OCI-LY7 (cell line): ENCODE measurements at regions not wholly inside any gene's neighbourhood (a gene's known extent, or its start where the extent isn't known, plus 50 kb on each side); places are given as distances from the start of the nearest gene placed in this dataset.

Experiments
- BruUV-seq: library from RNA; stranded (reverse); fragments of 400-500 nt; replicated peaks from 2 replicates; lab custom pipeline; 2021; lab: Mats Ljungman, UMichigan
- CTCF ChIA-PET: fragments of 300-600 bp; sonication (Branson Sonifier 250); formaldehyde crosslinking; loops from one replicate; lab custom pipeline; 2022; ENCODE audit warnings: antibody characterized with exemption; ENCODE audit not compliant: unreplicated experiment; lab: Charles Lee
- POLR2A ChIA-PET: fragments of 300-600 bp; sonication (Branson Sonifier 250); formaldehyde crosslinking; loops from one replicate; lab custom pipeline; 2022; ENCODE audit warnings: antibody characterized with exemption; lab: Charles Lee
- DNase-seq: peaks from one replicate; pipeline ENCODE4 v3.0.0-alpha.2; 2015; ENCODE audit warnings: low spot score
- H2AFZ ChIP-seq: fragments of 200-600 bp; sonication (generic), shearing (Covaris generic); 2 replicates; pipeline ENCODE4 v1.6.1; 2014; ENCODE audit warnings: mild to moderate bottlenecking, antibody characterized with exemption, low read length, moderate library complexity
- H3K27ac ChIP-seq: fragments of 200-600 bp; sonication (generic); 2 replicates; pipeline ENCODE4 v1.5.1; 2014; ENCODE audit warnings: mixed run types, low read depth, mild to moderate bottlenecking, moderate library complexity, low read length, inconsistent platforms; ENCODE audit not compliant: poor library complexity, severe bottlenecking
- H3K36me3 ChIP-seq: fragments of 200-600 bp; sonication (generic); 2 replicates; pipeline ENCODE4 v1.6.1; 2014; ENCODE audit warnings: mild to moderate bottlenecking, antibody characterized with exemption, low read length, moderate library complexity, mixed read lengths; ENCODE audit not compliant: insufficient read depth
- H3K4me1 ChIP-seq: fragments of 200-600 bp; sonication (generic); 2 replicates; pipeline ENCODE4 v1.5.1; 2014; ENCODE audit warnings: mild to moderate bottlenecking, low read length; ENCODE audit not compliant: insufficient read depth, poor library complexity, severe bottlenecking
- H3K4me2 ChIP-seq: fragments of 200-600 bp; sonication (generic); 2 replicates; pipeline ENCODE4 v1.6.1; 2014; ENCODE audit warnings: mild to moderate bottlenecking, low read length
- H3K4me3 ChIP-seq: fragments of 200-600 bp; sonication (generic); 2 replicates; pipeline ENCODE4 v1.5.1; 2014; ENCODE audit warnings: mild to moderate bottlenecking, low read depth, low read length; ENCODE audit not compliant: poor library complexity, severe bottlenecking
- H3K79me2 ChIP-seq: fragments of 200-600 bp; sonication (generic); 2 replicates; pipeline ENCODE4 v1.6.1; 2016; ENCODE audit warnings: low read depth, mild to moderate bottlenecking, low read length, moderate library complexity, mixed read lengths; ENCODE audit not compliant: insufficient read depth
- H3K9me2 ChIP-seq: fragments of 200-600 bp; sonication (generic); 2 replicates; pipeline ENCODE4 v1.6.1; 2016; ENCODE audit warnings: mild to moderate bottlenecking, low read length, mixed read lengths; ENCODE audit not compliant: insufficient read depth
- H3K9me3 ChIP-seq: fragments of 200-600 bp; sonication (generic); 2 replicates; pipeline ENCODE4 v1.6.1; 2014; ENCODE audit warnings: mild to moderate bottlenecking, mixed run types, low read length, mixed read lengths
- H4K20me1 ChIP-seq: fragments of 200-600 bp; sonication (generic); 2 replicates; pipeline ENCODE4 v1.6.1; 2014; ENCODE audit warnings: mild to moderate bottlenecking, antibody characterized with exemption, low read length, moderate library complexity, mixed read lengths; ENCODE audit not compliant: insufficient read depth
- EZH2phosphoT487 ChIP-seq: fragments of 200-600 bp; sonication (generic); IDR thresholded peaks from 2 replicates; pipeline ENCODE4 v1.6.1; 2018; ENCODE audit warnings: low read depth, borderline replicate concordance, mild to moderate bottlenecking, mixed run types, antibody characterized with exemption, low read length, moderate library complexity, mixed read lengths
- intact Hi-C: fragments of 100-400 bp; cut with micrococcal nuclease; formaldehyde crosslinking; loops from one replicate; pipeline ENCODE4 v1.10.0; 2022; ENCODE audit not compliant: unreplicated experiment
- TF ChIP-seq, protein P1 (sequence below): fragments of 200-600 bp; sonication (generic); conservative IDR thresholded peaks from 2 replicates; pipeline ENCODE4 v1.5.1; 2014; ENCODE audit warnings: mild to moderate bottlenecking, antibody characterized with exemption, low read length, moderate library complexity, mixed read lengths

DNA sequence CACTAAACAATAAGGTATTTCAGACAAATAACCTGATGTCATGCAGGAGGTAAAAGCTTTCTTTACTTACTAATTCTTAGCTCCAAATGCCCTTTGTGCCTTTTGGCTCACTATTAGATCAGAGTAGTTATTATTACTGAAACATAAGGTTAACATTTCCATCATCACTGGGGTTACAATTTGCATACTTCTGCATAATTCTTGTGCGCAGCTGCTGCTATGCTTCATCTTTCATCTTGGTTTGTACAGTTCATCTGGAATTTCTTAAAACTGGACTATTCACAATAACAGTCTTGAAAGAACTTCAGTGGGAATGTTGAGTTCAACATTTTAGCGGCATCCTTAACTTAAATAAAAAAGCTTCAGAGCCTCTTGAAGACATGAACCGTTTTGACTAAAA lies 383.2 kb upstream of the ADAMTS9 start:
- Histone ChIP-seq H3K9me3 (no peaks in the 10 kb centered on the region), H3K9me2 (no peaks in the 10 kb centered on the region), H3K4me2 (no peak overlapping the region), H3K4me3 (no peak overlapping the region), H4K20me1 (no peaks in the 10 kb centered on the region), H3K36me3 (no peaks in the 10 kb centered on the region), H3K79me2 (no peaks in the 10 kb centered on the region), H2AFZ (no peak overlapping the region), H3K4me1 (no peaks in the 10 kb centered on the region), H3K27ac (no peak overlapping the region)
- TF ChIP-seq, protein P1, sequence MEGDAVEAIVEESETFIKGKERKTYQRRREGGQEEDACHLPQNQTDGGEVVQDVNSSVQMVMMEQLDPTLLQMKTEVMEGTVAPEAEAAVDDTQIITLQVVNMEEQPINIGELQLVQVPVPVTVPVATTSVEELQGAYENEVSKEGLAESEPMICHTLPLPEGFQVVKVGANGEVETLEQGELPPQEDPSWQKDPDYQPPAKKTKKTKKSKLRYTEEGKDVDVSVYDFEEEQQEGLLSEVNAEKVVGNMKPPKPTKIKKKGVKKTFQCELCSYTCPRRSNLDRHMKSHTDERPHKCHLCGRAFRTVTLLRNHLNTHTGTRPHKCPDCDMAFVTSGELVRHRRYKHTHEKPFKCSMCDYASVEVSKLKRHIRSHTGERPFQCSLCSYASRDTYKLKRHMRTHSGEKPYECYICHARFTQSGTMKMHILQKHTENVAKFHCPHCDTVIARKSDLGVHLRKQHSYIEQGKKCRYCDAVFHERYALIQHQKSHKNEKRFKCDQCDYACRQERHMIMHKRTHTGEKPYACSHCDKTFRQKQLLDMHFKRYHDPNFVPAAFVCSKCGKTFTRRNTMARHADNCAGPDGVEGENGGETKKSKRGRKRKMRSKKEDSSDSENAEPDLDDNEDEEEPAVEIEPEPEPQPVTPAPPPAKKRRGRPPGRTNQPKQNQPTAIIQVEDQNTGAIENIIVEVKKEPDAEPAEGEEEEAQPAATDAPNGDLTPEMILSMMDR = no peak
- no peak for TF ChIP-seq EZH2phosphoT487
- CTCF ChIA-PET = no interaction called here
- no TSS peak for BruUV-seq
- intact Hi-C loops = no loop called here
- no peak for DNase-seq
- POLR2A ChIA-PET = interaction anchor here (1.6 kb wide), 1 partner anchor 43 kb away, joined by 5 read pairs; no protein-coding TSS in a partner anchor

DNA sequence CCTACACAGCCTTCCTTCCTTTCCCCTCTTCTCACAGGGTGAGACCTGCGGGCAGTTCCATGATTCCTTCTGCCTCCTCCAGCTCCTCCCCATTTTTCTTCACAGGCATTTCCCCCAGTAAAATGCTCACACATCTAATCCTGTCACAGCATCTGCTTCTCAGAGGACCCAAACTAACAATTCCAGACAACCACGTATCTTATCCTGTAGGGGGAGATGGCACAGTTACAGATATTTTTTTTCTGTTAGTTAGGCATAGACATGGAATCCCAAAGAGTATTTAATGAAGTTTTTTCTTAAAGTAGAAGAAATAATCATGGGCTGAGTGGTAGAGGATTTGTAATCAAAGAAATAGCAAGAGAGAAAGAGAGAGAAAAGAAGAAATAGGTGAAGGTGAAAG lies 373.1 kb upstream of the ADAMTS9 start:
- Histone ChIP-seq H3K9me3 (no peaks in the 10 kb centered on the region), H3K4me1 (no peaks in the 10 kb centered on the region), H3K4me3 (no peak overlapping the region), H3K4me2 (no peak overlapping the region), H2AFZ (no peak overlapping the region), H3K27ac (no peak overlapping the region), H3K79me2 (no peaks in the 10 kb centered on the region), H3K9me2 (no peaks in the 10 kb centered on the region), H4K20me1 (no peaks in the 10 kb centered on the region), H3K36me3 (no peaks in the 10 kb centered on the region)
- POLR2A ChIA-PET = no interaction called here
- TF ChIP-seq, protein P1 = no peak
- no peak for TF ChIP-seq EZH2phosphoT487
- CTCF ChIA-PET = no interaction called here
- BruUV-seq = no TSS peak
- no peak for DNase-seq
- intact Hi-C loops = no loop called here

DNA sequence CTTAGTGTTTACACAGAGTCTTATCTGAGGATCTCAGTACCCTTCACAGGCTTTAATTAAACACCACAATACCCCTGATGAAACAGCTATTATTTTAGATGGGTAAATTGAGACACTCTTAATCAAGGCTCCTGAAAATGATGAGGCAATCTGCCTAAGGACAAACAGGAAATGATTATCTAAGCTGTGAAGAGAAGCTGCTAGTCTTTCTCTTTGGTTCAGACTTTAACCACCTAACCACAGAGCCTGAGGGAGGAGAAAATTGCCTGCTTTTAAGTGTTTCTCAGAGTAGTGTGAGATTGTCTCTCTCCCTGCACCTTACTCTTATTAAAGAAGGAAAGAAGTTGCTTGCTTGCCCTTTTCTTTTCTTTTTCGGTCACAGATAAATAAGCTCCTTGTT lies 364.3 kb upstream of the ADAMTS9 start:
- no peaks in the 10 kb centered on the region for H3K9me3 ChIP-seq
- intact Hi-C loops = no loop called here
- ChIA-PET CTCF (no interaction called here), POLR2A (interaction anchor here (0.6 to 0.9 kb wide), 3 partner anchors 18 to 1444 kb away, joined by 3 to 4 read pairs (median 3); no protein-coding TSS in a partner anchor)
- no peak overlapping the region for H3K4me2 ChIP-seq
- H3K4me3 ChIP-seq = no peak overlapping the region
- BruUV-seq = no TSS peak
- H3K79me2 ChIP-seq = no peaks in the 10 kb centered on the region
- H3K4me1 ChIP-seq = no peaks in the 10 kb centered on the region
- no peaks in the 10 kb centered on the region for H4K20me1 ChIP-seq
- no peaks in the 10 kb centered on the region for H3K9me2 ChIP-seq
- no peak for TF ChIP-seq EZH2phosphoT487
- TF ChIP-seq, protein P1 = no peak
- DNase-seq = no peak
- H2AFZ ChIP-seq = no peak overlapping the region
- no peak overlapping the region for H3K27ac ChIP-seq
- no peaks in the 10 kb centered on the region for H3K36me3 ChIP-seq
